Eye (tissue), 1 donor: ENCODE measurements at regions not wholly inside any gene's neighbourhood (a gene's known extent, or its start where the extent isn't known, plus 50 kb on each side); places are given as distances from the start of the nearest gene placed in this dataset.

Experiments used
- DNase-seq: peaks from one replicate; pipeline ENCODE4 v3.0.0-alpha.2; 2015

- no peak for DNase-seq
Observed at GRCh38 chr3:118754406-118755252, 280.0 kb downstream of the IGSF11 start.

GRCh38 chr3:118755253-118755801, 279.3 kb downstream of the IGSF11 start:
- DNase-seq, result no peak

GRCh38 chr3:118760585-118761290, 273.9 kb downstream of the IGSF11 start:
- peak; percentile 63 for DNase-seq

GRCh38 chr3:118761291-118761606, 273.4 kb downstream of the IGSF11 start:
- no peak for DNase-seq

GRCh38 chr3:118765636-118766305, 268.9 kb downstream of the IGSF11 start:
- no peak for DNase-seq

GRCh38 chr3:118766306-118766669, 268.4 kb downstream of the IGSF11 start:
- DNase-seq, result no peak

- DNase-seq, result no peak
Observed at GRCh38 chr3:118772036-118772435, 262.6 kb downstream of the IGSF11 start.

GRCh38 chr3:118772547-118773011, 262.1 kb downstream of the IGSF11 start:
- peak; percentile 29 for DNase-seq

- no peak for DNase-seq
Observed at GRCh38 chr3:118775021-118775420, 259.6 kb downstream of the IGSF11 start.

- DNase-seq, result no peak
Observed at GRCh38 chr3:118778201-118778600, 256.4 kb downstream of the IGSF11 start.

- no peak for DNase-seq
Observed at GRCh38 chr3:118781232-118781631, 253.4 kb downstream of the IGSF11 start.

- DNase-seq, result no peak
Observed at GRCh38 chr3:118781839-118782238, 252.8 kb downstream of the IGSF11 start.

GRCh38 chr3:118782755-118783202, 251.9 kb downstream of the IGSF11 start:
- no peak for DNase-seq

- no peak for DNase-seq
Observed at GRCh38 chr3:118785415-118785814, 249.2 kb downstream of the IGSF11 start.

GRCh38 chr3:118791246-118791645, 243.4 kb downstream of the IGSF11 start:
- no peak for DNase-seq

- no peak for DNase-seq
Observed at GRCh38 chr3:118792191-118792590, 242.5 kb downstream of the IGSF11 start.

- DNase-seq, result no peak
Observed at GRCh38 chr3:118793176-118793575, 241.5 kb downstream of the IGSF11 start.

- no peak for DNase-seq
Observed at GRCh38 chr3:118799303-118799702, 235.3 kb downstream of the IGSF11 start.

GRCh38 chr3:118801899-118802298, 232.7 kb downstream of the IGSF11 start:
- no peak for DNase-seq

- DNase-seq, result no peak
Observed at GRCh38 chr3:118802325-118803095, 232.1 kb downstream of the IGSF11 start.

- no peak for DNase-seq
Observed at GRCh38 chr3:118803096-118803476, 231.6 kb downstream of the IGSF11 start.

- no peak for DNase-seq
Observed at GRCh38 chr3:118805007-118805406, 229.6 kb downstream of the IGSF11 start.

- no peak for DNase-seq
Observed at GRCh38 chr3:118806423-118806822, 228.2 kb downstream of the IGSF11 start.
